ENCODE measurements at regions not wholly inside any gene's neighbourhood (a gene's known extent, or its start where the extent isn't known, plus 50 kb on each side); places are given as distances from the start of the nearest gene placed in this dataset.

GRCh38 chr5:9733486-9733885 is 103.3 kb upstream of the TAS2R1 start:
- TF ChIP-seq, protein P1, sequence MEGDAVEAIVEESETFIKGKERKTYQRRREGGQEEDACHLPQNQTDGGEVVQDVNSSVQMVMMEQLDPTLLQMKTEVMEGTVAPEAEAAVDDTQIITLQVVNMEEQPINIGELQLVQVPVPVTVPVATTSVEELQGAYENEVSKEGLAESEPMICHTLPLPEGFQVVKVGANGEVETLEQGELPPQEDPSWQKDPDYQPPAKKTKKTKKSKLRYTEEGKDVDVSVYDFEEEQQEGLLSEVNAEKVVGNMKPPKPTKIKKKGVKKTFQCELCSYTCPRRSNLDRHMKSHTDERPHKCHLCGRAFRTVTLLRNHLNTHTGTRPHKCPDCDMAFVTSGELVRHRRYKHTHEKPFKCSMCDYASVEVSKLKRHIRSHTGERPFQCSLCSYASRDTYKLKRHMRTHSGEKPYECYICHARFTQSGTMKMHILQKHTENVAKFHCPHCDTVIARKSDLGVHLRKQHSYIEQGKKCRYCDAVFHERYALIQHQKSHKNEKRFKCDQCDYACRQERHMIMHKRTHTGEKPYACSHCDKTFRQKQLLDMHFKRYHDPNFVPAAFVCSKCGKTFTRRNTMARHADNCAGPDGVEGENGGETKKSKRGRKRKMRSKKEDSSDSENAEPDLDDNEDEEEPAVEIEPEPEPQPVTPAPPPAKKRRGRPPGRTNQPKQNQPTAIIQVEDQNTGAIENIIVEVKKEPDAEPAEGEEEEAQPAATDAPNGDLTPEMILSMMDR (IDR thresholded peaks at IDR 0.05 in 8 of 11, conservative IDR thresholded peaks at IDR 0.05 in 3 of 11), result no peak
- TF ChIP-seq POLR2A (IDR thresholded peaks at IDR 0.05) (no peak), POLR2AphosphoS5 (IDR thresholded peaks at IDR 0.05) (no peak)
